ENCODE measurements at regions not wholly inside any gene's neighbourhood (a gene's known extent, or its start where the extent isn't known, plus 50 kb on each side); places are given as distances from the start of the nearest gene placed in this dataset.

DNA sequence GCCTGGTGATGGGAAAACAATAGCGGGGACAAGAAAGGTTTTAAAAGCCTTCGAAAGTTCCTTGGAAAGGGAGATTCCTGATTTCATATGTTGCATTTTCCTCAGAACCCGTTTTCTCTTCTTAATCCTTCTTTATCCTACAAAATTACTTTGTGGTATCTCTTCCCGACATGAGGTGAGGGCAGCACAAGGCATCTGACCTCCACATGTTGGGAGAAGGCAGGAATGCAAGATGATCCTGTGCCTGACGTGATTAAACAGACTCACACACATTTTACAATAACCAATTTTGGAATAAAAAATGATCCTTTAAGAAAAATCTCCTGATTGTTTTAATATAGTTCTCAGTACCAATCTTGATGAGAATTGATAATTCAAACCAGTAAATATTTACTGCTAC, 153.3 kb upstream of the MKLN1 start:
- Histone ChIP-seq H3K36me3 (ENCODE audit: control insufficient read depth in 2 of 2, insufficient read depth in 1 of 2, low read length in 2 of 2) (no peaks in the 10 kb centered on the region), H3K4me3 (ENCODE audit: low read depth, low read length) (no peak overlapping the region), H3K27ac (ENCODE audit: extremely low read depth, low read depth, low read length) (no peak overlapping the region), H3K4me1 (ENCODE audit: control insufficient read depth, insufficient read depth, low read length) (no peaks in the 10 kb centered on the region), H3K9me3 (ENCODE audit: control insufficient read depth, insufficient read depth, low read depth, low read length) (no peaks in the 10 kb centered on the region)
- ChIA-PET POLR2A (no interaction called here), CTCF (no interaction called here)
- TF ChIP-seq ZNF664 (tag by site-specific recombination; IDR thresholded peaks at IDR 0.05) (no peak), ZNF19 (tag by site-specific recombination; IDR thresholded peaks at IDR 0.05; ENCODE audit: low read depth) (no peak), ZNF391 (tag by site-specific recombination; IDR thresholded peaks at IDR 0.05; ENCODE audit: borderline replicate concordance, low read depth) (no peak), MZF1 (tag by site-specific recombination; IDR thresholded peaks at IDR 0.05; ENCODE audit: borderline replicate concordance) (no peak), ZBTB20 (tag by site-specific recombination; IDR thresholded peaks at IDR 0.05) (no peak), ZNF561 (tag by site-specific recombination; IDR thresholded peaks at IDR 0.05; ENCODE audit: borderline replicate concordance) (no peak), ZNF560 (tag by site-specific recombination; IDR thresholded peaks at IDR 0.05; ENCODE audit: borderline replicate concordance) (no peak), AEBP2 (tag by site-specific recombination; IDR thresholded peaks at IDR 0.05; ENCODE audit: borderline replicate concordance) (no peak), ZNF350 (tag by site-specific recombination; IDR thresholded peaks at IDR 0.05) (no peak), ZNF248 (tag by site-specific recombination; IDR thresholded peaks at IDR 0.05) (no peak), ZNF548 (tag by site-specific recombination; IDR thresholded peaks at IDR 0.05) (no peak), SP3 (tag by site-specific recombination; IDR thresholded peaks at IDR 0.05) (no peak), GLIS2 (tag by site-specific recombination; IDR thresholded peaks at IDR 0.05) (no peak)

- ChIA-PET CTCF (no interaction called here), POLR2A (no interaction called here)
- Histone ChIP-seq H3K4me3 (ENCODE audit: low read depth, low read length) (no peak overlapping the region), H3K36me3 (ENCODE audit: control insufficient read depth in 2 of 2, insufficient read depth in 1 of 2, low read length in 2 of 2) (no peaks in the 10 kb centered on the region), H3K9me3 (ENCODE audit: control insufficient read depth, insufficient read depth, low read depth, low read length) (no peaks in the 10 kb centered on the region), H3K4me1 (ENCODE audit: control insufficient read depth, insufficient read depth, low read length) (no peaks in the 10 kb centered on the region), H3K27ac (ENCODE audit: extremely low read depth, low read depth, low read length) (no peak overlapping the region)
- TF ChIP-seq GLI2 (tag by site-specific recombination; IDR thresholded peaks at IDR 0.05; ENCODE audit: borderline replicate concordance, low read depth) (no peak), ZNF302 (tag by site-specific recombination; IDR thresholded peaks at IDR 0.05; ENCODE audit: low read depth) (no peak), BCL11B (tag by site-specific recombination; IDR thresholded peaks at IDR 0.05; ENCODE audit: low read depth) (no peak), SP3 (tag by site-specific recombination; IDR thresholded peaks at IDR 0.05) (no peak), ZNF239 (tag by site-specific recombination; IDR thresholded peaks at IDR 0.05) (no peak), ZNF366 (tag by site-specific recombination; conservative IDR thresholded peaks at IDR 0.05) (peak; percentile 63), ZNF184 (tag by site-specific recombination; IDR thresholded peaks at IDR 0.05) (no peak)
- TF ChIP-seq, protein P1, sequence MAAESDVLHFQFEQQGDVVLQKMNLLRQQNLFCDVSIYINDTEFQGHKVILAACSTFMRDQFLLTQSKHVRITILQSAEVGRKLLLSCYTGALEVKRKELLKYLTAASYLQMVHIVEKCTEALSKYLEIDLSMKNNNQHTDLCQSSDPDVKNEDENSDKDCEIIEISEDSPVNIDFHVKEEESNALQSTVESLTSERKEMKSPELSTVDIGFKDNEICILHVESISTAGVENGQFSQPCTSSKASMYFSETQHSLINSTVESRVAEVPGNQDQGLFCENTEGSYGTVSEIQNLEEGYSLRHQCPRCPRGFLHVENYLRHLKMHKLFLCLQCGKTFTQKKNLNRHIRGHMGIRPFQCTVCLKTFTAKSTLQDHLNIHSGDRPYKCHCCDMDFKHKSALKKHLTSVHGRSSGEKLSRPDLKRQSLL (tag by site-specific recombination; IDR thresholded peaks at IDR 0.05), result no peak
Observed at GRCh38 chr7:131174855-131175254, 152.8 kb upstream of the MKLN1 start.

GRCh38 chr7:131182446-131183058, 145.1 kb upstream of the MKLN1 start:
- Histone ChIP-seq H3K36me3 (ENCODE audit: control insufficient read depth in 2 of 2, insufficient read depth in 1 of 2, low read length in 2 of 2) (no peaks in the 10 kb centered on the region), H3K27ac (ENCODE audit: extremely low read depth, low read depth, low read length) (no peak overlapping the region), H3K4me3 (ENCODE audit: low read depth, low read length) (no peak overlapping the region), H3K9me3 (ENCODE audit: control insufficient read depth, insufficient read depth, low read depth, low read length) (no peaks in the 10 kb centered on the region), H3K4me1 (ENCODE audit: control insufficient read depth, insufficient read depth, low read length) (no peaks in the 10 kb centered on the region)
- CTCF ChIA-PET, result no interaction called here
- POLR2A ChIA-PET, result no interaction called here
- TF ChIP-seq GFI1B (tag by site-specific recombination; IDR thresholded peaks at IDR 0.05), result no peak

All from HEK293 (cell line).